HepG2 (cell line): ENCODE measurements at regions not wholly inside any gene's neighbourhood (a gene's known extent, or its start where the extent isn't known, plus 50 kb on each side); places are given as distances from the start of the nearest gene placed in this dataset.
A peak's percentile ranks its signal among the peaks of the same experiment; 100 is the strongest.

ENCODE experiments used
- MED1 ChIP-seq: sonication (generic); formaldehyde crosslinking; IDR thresholded peaks from 2 replicates; pipeline ENCODE4 v1.4.0; 2020; ENCODE audit warnings: missing genetic modification reagents
- POGZ ChIP-seq: sonication (generic); formaldehyde crosslinking; IDR thresholded peaks from 2 replicates; pipeline ENCODE4 v1.4.0; 2020; ENCODE audit warnings: mild to moderate bottlenecking, missing genetic modification reagents
- REPIN1 ChIP-seq: sonication (generic); formaldehyde crosslinking; IDR thresholded peaks from 2 replicates; pipeline ENCODE4 v1.8.0; 2022; ENCODE audit warnings: missing genetic modification reagents, low read depth, mild to moderate bottlenecking, borderline replicate concordance
- TBL1XR1 ChIP-seq: fragments of 150-350 bp; IDR thresholded peaks from 2 replicates; pipeline ENCODE4 v1.6.1; 2014; ENCODE audit warnings: borderline replicate concordance, low read length; ENCODE audit not compliant: partially characterized antibody
- TMF1 ChIP-seq: sonication (generic); formaldehyde crosslinking; IDR thresholded peaks from 2 replicates; pipeline ENCODE4 v1.8.1; 2022; ENCODE audit warnings: low read depth, missing genetic modification reagents
- ZBTB38 ChIP-seq: sonication (generic); formaldehyde crosslinking; IDR thresholded peaks from 2 replicates; pipeline ENCODE4 v1.5.1; 2020; ENCODE audit warnings: mild to moderate bottlenecking, missing genetic modification reagents
- ZNF331 ChIP-seq: sonication (generic); formaldehyde crosslinking; IDR thresholded peaks from 2 replicates; pipeline ENCODE4 v1.4.0; 2020; ENCODE audit warnings: missing genetic modification reagents
- ZNF775 ChIP-seq: sonication (generic); formaldehyde crosslinking; IDR thresholded peaks from 2 replicates; pipeline ENCODE4 v1.4.0; 2020; ENCODE audit warnings: missing genetic modification reagents, mild to moderate bottlenecking, moderate library complexity, borderline replicate concordance
- TF ChIP-seq, protein P1 (sequence below): sonication (generic); formaldehyde crosslinking; IDR thresholded peaks from 2 replicates; pipeline ENCODE4 v1.4.0; 2020; ENCODE audit warnings: missing genetic modification reagents
- TF ChIP-seq, protein P2 (sequence below): sonication (generic); formaldehyde crosslinking; IDR thresholded peaks from 2 replicates; pipeline ENCODE4 v1.5.0; 2020; ENCODE audit warnings: mild to moderate bottlenecking, missing genetic modification reagents, borderline replicate concordance
- TF ChIP-seq, protein P3 (sequence below): sonication (generic); formaldehyde crosslinking; IDR thresholded peaks from 2 replicates; pipeline ENCODE4 v1.4.0; 2020; ENCODE audit warnings: missing genetic modification reagents
- TF ChIP-seq, protein P4 (sequence below): sonication (generic); formaldehyde crosslinking; IDR thresholded peaks from 2 replicates; pipeline ENCODE4 v1.4.0; 2020; ENCODE audit warnings: missing genetic modification reagents
- TF ChIP-seq, protein P5 (sequence below): IDR thresholded peaks from 2 replicates; pipeline ENCODE4 v1.4.0; 2020; ENCODE audit warnings: mild to moderate bottlenecking, missing genetic modification reagents

DNA sequence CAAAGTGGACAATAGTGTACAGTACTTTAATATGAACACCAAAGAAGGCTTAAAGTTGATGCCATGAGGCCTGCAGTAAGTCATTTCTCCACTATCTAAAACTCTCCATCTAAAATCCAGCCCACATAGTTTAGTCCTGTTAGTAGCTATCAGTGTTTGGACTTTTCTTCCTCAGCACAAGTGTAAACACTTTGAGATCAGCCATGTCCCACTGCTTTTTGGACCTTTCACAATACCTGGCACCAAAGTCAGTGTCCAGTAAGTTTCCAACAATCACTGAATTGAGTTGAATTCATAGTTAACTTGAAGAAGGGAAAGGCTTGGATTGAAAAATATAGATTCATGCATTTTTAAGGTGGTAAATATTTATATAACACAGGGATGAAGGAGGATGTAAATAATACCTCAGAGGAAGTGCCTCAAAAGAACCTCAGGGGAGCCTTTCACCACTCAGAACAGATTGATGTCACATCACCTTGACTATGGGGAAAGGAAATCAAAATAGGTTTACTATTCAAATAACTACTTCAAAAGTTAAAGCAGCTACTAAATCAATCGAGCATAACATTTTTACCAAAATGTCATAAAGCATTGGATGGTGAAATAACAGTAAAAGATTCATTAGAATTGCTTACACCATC, 76.7 kb downstream of the FTHL17 start (continued):
- TF ChIP-seq, protein P1, sequence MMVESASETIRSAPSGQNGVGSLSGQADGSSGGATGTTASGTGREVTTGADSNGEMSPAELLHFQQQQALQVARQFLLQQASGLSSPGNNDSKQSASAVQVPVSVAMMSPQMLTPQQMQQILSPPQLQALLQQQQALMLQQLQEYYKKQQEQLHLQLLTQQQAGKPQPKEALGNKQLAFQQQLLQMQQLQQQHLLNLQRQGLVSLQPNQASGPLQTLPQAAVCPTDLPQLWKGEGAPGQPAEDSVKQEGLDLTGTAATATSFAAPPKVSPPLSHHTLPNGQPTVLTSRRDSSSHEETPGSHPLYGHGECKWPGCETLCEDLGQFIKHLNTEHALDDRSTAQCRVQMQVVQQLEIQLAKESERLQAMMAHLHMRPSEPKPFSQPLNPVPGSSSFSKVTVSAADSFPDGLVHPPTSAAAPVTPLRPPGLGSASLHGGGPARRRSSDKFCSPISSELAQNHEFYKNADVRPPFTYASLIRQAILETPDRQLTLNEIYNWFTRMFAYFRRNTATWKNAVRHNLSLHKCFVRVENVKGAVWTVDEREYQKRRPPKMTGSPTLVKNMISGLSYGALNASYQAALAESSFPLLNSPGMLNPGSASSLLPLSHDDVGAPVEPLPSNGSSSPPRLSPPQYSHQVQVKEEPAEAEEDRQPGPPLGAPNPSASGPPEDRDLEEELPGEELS (CRISPR knock-in tag): peak; percentile 64
- 0 out of 2 replicates have a peak, but pooled peaks have one; percentile 33 for TF ChIP-seq MED1 (CRISPR knock-in tag)
- no peak for TF ChIP-seq TMF1 (CRISPR knock-in tag)
- TF ChIP-seq, protein P2, sequence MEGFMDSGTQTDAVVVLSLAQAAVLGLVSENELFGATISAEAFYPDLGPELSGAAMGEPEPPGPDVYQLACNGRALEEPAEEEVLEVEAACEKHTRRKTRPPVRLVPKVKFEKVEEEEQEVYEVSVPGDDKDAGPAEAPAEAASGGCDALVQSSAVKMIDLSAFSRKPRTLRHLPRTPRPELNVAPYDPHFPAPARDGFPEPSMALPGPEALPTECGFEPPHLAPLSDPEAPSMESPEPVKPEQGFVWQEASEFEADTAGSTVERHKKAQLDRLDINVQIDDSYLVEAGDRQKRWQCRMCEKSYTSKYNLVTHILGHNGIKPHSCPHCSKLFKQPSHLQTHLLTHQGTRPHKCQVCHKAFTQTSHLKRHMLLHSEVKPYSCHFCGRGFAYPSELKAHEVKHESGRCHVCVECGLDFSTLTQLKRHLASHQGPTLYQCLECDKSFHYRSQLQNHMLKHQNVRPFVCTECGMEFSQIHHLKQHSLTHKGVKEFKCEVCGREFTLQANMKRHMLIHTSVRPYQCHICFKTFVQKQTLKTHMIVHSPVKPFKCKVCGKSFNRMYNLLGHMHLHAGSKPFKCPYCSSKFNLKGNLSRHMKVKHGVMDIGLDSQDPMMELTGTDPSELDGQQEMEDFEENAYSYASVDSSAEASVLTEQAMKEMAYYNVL: no peak
- TF ChIP-seq, protein P3, sequence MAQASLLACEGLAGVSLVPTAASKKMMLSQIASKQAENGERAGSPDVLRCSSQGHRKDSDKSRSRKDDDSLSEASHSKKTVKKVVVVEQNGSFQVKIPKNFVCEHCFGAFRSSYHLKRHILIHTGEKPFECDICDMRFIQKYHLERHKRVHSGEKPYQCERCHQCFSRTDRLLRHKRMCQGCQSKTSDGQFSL (CRISPR knock-in tag): no peak
- no peak for TF ChIP-seq POGZ
- TF ChIP-seq, protein P4, sequence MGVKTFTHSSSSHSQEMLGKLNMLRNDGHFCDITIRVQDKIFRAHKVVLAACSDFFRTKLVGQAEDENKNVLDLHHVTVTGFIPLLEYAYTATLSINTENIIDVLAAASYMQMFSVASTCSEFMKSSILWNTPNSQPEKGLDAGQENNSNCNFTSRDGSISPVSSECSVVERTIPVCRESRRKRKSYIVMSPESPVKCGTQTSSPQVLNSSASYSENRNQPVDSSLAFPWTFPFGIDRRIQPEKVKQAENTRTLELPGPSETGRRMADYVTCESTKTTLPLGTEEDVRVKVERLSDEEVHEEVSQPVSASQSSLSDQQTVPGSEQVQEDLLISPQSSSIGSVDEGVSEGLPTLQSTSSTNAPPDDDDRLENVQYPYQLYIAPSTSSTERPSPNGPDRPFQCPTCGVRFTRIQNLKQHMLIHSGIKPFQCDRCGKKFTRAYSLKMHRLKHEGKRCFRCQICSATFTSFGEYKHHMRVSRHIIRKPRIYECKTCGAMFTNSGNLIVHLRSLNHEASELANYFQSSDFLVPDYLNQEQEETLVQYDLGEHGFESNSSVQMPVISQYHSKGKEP (CRISPR knock-in tag): no peak
- TF ChIP-seq ZNF775: no peak
- TF ChIP-seq, protein P5, sequence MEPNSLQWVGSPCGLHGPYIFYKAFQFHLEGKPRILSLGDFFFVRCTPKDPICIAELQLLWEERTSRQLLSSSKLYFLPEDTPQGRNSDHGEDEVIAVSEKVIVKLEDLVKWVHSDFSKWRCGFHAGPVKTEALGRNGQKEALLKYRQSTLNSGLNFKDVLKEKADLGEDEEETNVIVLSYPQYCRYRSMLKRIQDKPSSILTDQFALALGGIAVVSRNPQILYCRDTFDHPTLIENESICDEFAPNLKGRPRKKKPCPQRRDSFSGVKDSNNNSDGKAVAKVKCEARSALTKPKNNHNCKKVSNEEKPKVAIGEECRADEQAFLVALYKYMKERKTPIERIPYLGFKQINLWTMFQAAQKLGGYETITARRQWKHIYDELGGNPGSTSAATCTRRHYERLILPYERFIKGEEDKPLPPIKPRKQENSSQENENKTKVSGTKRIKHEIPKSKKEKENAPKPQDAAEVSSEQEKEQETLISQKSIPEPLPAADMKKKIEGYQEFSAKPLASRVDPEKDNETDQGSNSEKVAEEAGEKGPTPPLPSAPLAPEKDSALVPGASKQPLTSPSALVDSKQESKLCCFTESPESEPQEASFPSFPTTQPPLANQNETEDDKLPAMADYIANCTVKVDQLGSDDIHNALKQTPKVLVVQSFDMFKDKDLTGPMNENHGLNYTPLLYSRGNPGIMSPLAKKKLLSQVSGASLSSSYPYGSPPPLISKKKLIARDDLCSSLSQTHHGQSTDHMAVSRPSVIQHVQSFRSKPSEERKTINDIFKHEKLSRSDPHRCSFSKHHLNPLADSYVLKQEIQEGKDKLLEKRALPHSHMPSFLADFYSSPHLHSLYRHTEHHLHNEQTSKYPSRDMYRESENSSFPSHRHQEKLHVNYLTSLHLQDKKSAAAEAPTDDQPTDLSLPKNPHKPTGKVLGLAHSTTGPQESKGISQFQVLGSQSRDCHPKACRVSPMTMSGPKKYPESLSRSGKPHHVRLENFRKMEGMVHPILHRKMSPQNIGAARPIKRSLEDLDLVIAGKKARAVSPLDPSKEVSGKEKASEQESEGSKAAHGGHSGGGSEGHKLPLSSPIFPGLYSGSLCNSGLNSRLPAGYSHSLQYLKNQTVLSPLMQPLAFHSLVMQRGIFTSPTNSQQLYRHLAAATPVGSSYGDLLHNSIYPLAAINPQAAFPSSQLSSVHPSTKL (CRISPR knock-in tag): peak; percentile 55; the same call in 1 of the 2 replicates
- 0 out of 2 replicates have a peak, but pooled peaks have one; percentile 49 for TF ChIP-seq ZNF331 (CRISPR knock-in tag)
- no peak for TF ChIP-seq REPIN1 (CRISPR knock-in tag)
- TF ChIP-seq TBL1XR1: no peak
- TF ChIP-seq ZBTB38 (CRISPR knock-in tag): no peak
